Thyroid gland (tissue), 4 donors: ENCODE measurements at regions not wholly inside any gene's neighbourhood (a gene's known extent, or its start where the extent isn't known, plus 50 kb on each side); places are given as distances from the start of the nearest gene placed in this dataset.

Source experiments
- DNase-seq, 2 donors: peaks; one replicate each; pipeline ENCODE4 v3.0.0-alpha.2; 2019
- H3K27ac ChIP-seq, 3 donors: fragments of 200-600 bp; sonication (generic); 1 replicate in 2 of 3; 2 replicates in 1 of 3; pipeline ENCODE4 v1.5.1; 2016 to 2019; ENCODE audit warnings: mild to moderate bottlenecking in 1 of 3, moderate library complexity in 1 of 3
- H3K27me3 ChIP-seq: fragments of 200-600 bp; sonication (generic); one replicate; pipeline ENCODE4 v1.5.1; 2019
- H3K36me3 ChIP-seq, 2 donors: fragments of 200-600 bp; sonication (generic); one replicate each; pipeline ENCODE4 v1.5.1; 2016 to 2019
- H3K4me1 ChIP-seq, 2 donors: fragments of 200-600 bp; sonication (generic); one replicate each; pipeline ENCODE4 v1.5.1; 2017 to 2019
- H3K4me3 ChIP-seq, 3 donors: fragments of 200-600 bp; sonication (generic); replicated peaks in 1 of 3; 1 replicate in 2 of 3; 2 replicates in 1 of 3; pipeline ENCODE4 v1.5.1; 2016; ENCODE audit warnings: mild to moderate bottlenecking in 1 of 3
- H3K9me3 ChIP-seq: fragments of 200-600 bp; sonication (generic); one replicate; pipeline ENCODE4 v1.5.1; 2017
- POLR2A ChIP-seq, 2 donors: fragments of 450-650 bp; IDR thresholded peaks; one replicate each; pipeline ENCODE4 v1.6.1; 2017; ENCODE audit warnings: antibody characterized with exemption in 2 of 2, mild to moderate bottlenecking in 2 of 2, moderate library complexity in 1 of 2
- WGBS, 2 donors: methylation state at CpG; one replicate each; pipeline ENCODE4 v1.1.5; 2017; 5-methylcytosine and 5-hydroxymethylcytosine counted together
- intact Hi-C: fragments of 100-400 bp; cut with DNase I; formaldehyde crosslinking; loops from one replicate; pipeline ENCODE4 v1.15.1; 2023
- TF ChIP-seq, protein P1 (sequence below), 6 experiments: fragments of 200-600 bp in 3 of 6; fragments of 450-650 bp in 3 of 6; sonication (generic) in 3 of 6; IDR thresholded peaks; one replicate each; pipeline ENCODE4 v1.5.1; 2016 to 2019; ENCODE audit warnings: antibody characterized with exemption in 6 of 6, mild to moderate bottlenecking in 2 of 6, inconsistent platforms in 1 of 6, moderate library complexity in 1 of 6

DNA sequence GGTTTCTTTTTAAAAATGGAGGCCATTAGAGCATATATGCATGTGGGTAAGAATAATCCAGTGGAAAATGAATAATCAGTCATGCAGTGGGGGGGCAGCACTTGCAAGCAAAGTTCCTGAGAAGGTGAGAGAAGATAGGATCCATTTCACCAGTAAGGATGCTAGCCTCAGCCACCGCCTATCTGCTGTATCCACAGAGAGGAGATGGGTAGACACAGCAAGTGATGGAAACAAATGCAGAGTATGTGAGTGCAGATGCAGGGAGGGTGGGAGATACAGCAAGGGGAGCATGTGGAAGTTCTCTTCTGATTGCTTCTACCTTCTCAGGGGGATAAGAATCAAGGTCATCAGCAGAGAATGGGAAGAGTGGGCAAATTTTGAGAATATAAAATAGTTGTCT lies 171.4 kb upstream of the PDE1C start:
- TF ChIP-seq, protein P1, sequence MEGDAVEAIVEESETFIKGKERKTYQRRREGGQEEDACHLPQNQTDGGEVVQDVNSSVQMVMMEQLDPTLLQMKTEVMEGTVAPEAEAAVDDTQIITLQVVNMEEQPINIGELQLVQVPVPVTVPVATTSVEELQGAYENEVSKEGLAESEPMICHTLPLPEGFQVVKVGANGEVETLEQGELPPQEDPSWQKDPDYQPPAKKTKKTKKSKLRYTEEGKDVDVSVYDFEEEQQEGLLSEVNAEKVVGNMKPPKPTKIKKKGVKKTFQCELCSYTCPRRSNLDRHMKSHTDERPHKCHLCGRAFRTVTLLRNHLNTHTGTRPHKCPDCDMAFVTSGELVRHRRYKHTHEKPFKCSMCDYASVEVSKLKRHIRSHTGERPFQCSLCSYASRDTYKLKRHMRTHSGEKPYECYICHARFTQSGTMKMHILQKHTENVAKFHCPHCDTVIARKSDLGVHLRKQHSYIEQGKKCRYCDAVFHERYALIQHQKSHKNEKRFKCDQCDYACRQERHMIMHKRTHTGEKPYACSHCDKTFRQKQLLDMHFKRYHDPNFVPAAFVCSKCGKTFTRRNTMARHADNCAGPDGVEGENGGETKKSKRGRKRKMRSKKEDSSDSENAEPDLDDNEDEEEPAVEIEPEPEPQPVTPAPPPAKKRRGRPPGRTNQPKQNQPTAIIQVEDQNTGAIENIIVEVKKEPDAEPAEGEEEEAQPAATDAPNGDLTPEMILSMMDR (IDR thresholded peaks at IDR 0.05): no peak
- TF ChIP-seq POLR2A (IDR thresholded peaks at IDR 0.05): no peak
- H3K27ac ChIP-seq: no peak overlapping the region
- H3K9me3 ChIP-seq: no peaks in the 10 kb centered on the region
- 95 to 97% methylated on average over 1 of the region's 1 CpG for WGBS, 2 donors
- no peak for DNase-seq
- intact Hi-C loops: no loop called here
- no peaks in the 10 kb centered on the region for H3K27me3 ChIP-seq
- H3K4me3 ChIP-seq: no peak overlapping the region
- H3K36me3 ChIP-seq: no peaks in the 10 kb centered on the region
- no peaks in the 10 kb centered on the region for H3K4me1 ChIP-seq

DNA sequence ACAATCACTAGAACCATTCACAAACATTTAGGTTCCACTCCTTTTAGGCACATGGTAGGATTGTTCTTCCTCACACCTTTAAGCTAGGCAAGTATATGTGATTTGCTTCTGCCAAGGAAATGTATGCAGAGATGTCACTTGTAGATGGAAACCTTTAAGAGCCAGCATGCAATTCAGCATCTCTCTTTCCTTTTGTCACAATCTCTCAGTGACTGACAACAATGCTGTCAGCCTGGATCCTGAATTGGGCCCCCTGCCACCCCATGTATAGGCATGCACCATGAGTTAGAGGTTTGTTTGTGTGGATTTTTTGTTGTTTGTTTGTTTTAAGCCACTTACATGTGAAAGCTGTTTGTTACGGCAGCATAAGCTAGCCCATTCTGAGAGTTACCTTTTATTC lies 169.6 kb upstream of the PDE1C start:
- no peak overlapping the region for H3K27ac ChIP-seq
- no peak overlapping the region for H3K4me3 ChIP-seq
- H3K27me3 ChIP-seq: no peaks in the 10 kb centered on the region
- DNase-seq: no peak
- H3K4me1 ChIP-seq: no peaks in the 10 kb centered on the region
- intact Hi-C loops: no loop called here
- TF ChIP-seq, protein P1 (IDR thresholded peaks at IDR 0.05): no peak
- no peak for TF ChIP-seq POLR2A (IDR thresholded peaks at IDR 0.05)
- no peaks in the 10 kb centered on the region for H3K9me3 ChIP-seq
- no peaks in the 10 kb centered on the region for H3K36me3 ChIP-seq
- 73 to 83% methylated on average over 1 of the region's 1 CpG for WGBS, 2 donors

DNA sequence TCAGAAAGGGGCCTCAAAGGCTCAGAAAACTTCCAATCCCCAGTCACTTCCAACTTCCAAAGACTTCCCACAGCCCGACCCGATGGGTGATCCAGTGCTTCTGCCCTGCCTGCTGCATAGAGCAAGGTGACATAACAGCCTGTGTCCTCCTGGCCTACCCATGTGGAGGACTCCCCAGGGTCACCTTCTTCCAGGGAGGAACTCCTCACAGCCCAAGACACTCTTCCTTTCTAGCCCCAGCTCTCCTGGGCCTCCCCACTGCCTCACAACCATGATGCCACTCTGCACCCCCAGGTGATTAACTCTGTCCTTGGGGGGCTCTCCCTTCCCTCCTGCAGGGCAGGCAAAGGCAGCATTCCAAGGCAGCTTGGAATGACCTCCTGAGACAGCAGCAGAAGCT lies 158.4 kb upstream of the PDE1C start:
- no peaks in the 10 kb centered on the region for H3K27me3 ChIP-seq
- no peaks in the 10 kb centered on the region for H3K36me3 ChIP-seq
- TF ChIP-seq, protein P1 (IDR thresholded peaks at IDR 0.05): no peak
- TF ChIP-seq POLR2A (IDR thresholded peaks at IDR 0.05): no peak
- DNase-seq: no peak
- H3K27ac ChIP-seq: no peak overlapping the region
- intact Hi-C loops: loop anchor here (10.0 kb wide), 1 partner anchor 116 kb away; no protein-coding TSS in a partner anchor
- H3K9me3 ChIP-seq: no peaks in the 10 kb centered on the region
- no peak overlapping the region for H3K4me3 ChIP-seq
- no peaks in the 10 kb centered on the region for H3K4me1 ChIP-seq
- 83 to 100% methylated on average over 2 of the region's 2 CpGs for WGBS, 2 donors

DNA sequence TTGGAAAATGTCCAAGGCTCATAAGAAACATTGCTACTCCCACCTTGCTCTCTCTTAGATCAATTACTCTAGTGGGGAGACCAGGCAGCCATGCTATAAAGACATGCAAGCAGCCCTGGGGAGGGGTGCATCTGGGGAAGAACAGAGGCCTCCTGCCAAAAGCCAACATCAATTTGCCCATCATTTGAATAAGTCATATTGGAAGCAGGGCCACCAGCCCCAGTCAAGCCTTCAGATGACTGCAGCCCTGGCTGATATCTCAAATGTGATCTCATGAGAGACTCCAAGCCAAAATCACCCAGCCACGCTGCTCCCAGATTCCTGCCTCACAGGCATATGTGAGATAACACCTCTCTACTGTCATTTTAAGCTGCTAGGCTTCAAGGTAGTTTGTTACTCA lies 157.5 kb upstream of the PDE1C start:
- DNase-seq: no peak
- no peak for TF ChIP-seq POLR2A (IDR thresholded peaks at IDR 0.05)
- TF ChIP-seq, protein P1 (IDR thresholded peaks at IDR 0.05): no peak
- intact Hi-C loops: loop anchor here (10.0 kb wide), 1 partner anchor 117 kb away; no protein-coding TSS in a partner anchor
- WGBS, 2 donors: 66 to 80% methylated on average over 1 of the region's 1 CpG
- H3K27me3 ChIP-seq: no peaks in the 10 kb centered on the region
- H3K36me3 ChIP-seq: no peaks in the 10 kb centered on the region
- no peaks in the 10 kb centered on the region for H3K4me1 ChIP-seq
- no peak overlapping the region for H3K4me3 ChIP-seq
- no peak overlapping the region for H3K27ac ChIP-seq
- H3K9me3 ChIP-seq: no peaks in the 10 kb centered on the region

DNA sequence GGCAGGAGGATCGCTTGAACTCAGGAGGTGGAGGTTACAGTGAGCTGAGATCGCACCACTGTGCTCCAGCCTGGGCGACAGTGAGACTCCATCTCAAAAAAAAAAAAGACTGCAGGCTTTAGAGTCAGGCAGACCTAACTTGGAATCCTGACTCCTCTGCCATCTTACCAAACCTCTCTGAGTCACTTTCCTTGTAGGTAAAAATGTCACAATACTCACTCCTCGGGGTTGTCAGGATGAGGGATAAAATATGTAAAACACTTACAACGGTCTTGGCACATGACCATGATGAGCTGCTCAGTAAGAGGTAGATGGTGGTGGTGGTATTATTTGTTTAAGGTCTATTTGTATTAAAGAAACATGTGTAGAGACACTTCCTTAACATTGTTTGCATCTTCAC lies 154.1 kb upstream of the PDE1C start:
- DNase-seq: no peak
- Histone ChIP-seq H3K4me1 (no peaks in the 10 kb centered on the region), H3K27me3 (no peaks in the 10 kb centered on the region), H3K27ac (no peak overlapping the region), H3K9me3 (no peaks in the 10 kb centered on the region), H3K4me3 (no peak overlapping the region), H3K36me3 (no peaks in the 10 kb centered on the region)
- intact Hi-C loops: loop anchor here (10.0 kb wide), 1 partner anchor 121 kb away; no protein-coding TSS in a partner anchor
- 80 to 85% methylated on average over 5 of the region's 5 CpGs for WGBS, 2 donors
- TF ChIP-seq POLR2A (IDR thresholded peaks at IDR 0.05): no peak
- TF ChIP-seq, protein P1 (IDR thresholded peaks at IDR 0.05): no peak
